ENCODE measurements at regions not wholly inside any gene's neighbourhood (a gene's known extent, or its start where the extent isn't known, plus 50 kb on each side); places are given as distances from the start of the nearest gene placed in this dataset.

DNA sequence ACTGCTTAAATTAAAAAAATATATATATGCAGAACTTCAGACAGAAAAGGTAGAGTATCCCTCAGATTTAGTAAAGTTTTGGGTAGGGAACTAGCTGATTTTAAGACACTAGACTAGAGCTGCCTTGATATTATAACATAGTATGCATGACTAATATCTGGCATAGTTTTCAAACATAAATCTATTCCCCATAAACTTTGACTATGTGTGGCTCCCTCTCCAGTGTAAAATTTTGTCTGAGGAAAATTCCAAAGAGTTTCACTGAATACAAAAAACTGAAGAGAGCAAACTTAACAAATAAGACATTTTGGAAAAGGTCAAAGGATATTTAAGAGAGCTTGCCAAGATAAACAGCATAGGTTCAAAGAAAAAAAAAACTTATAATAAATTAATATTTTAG, 66.2 kb upstream of the ZNF462 start:
- DNase-seq, result no peak

DNA sequence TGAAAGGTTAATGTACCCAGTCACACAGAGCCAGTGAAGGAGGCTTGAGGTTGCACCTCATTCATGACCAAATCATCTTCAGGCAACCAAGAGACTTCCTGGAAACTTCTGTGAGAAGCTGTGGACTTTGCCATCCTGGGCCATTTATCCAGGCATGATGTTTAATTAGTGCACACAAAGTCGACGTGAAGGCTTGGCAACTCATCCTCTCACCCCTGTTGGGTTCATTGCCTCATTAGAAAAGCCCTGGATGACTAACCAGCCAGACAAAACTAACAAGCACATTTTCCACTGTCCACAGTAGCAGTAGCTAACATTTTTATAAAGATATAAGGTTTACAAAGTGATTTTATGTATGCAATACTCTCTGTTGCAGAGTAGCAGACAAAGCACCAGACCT, 65.7 kb upstream of the ZNF462 start:
- DNase-seq, result no peak

DNA sequence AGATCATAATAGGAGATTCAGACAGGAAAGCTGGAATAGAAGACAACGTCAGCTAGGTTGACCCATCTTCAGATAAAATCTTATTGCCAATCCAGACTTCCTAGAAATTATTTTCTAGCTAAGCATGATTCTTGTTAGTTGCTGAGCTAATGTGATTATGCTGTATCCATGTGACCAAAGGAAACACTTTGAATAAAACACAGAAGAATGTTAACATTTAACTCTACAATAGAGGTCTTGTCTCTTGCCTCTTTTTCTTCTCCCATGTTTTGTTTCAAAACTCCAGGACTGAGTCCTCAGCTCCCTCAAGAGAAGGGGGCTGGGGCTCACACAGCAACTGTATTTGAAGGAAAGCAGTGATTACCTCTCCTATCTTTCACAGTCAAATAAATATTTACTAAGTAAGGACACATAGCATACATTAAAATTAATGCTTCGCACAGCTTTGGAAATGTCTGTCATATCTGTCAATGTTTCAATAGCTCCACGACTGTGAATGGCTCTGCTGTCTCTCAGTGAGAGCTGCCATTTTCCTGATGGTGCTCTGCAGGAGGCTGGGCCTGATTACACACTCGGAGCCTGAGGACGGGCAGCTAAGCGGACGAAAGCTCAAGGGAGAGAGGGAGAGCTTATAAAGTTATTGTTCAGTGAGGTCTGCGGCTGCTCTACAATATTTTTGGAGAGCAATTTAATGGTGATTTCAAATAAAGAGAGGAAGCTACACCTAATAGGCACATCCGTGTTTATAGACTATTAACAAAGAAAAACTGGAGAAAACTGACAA, 64.8 kb upstream of the ZNF462 start:
- DNase-seq, result no peak

- no peak for DNase-seq
These were observed 63.8 kb upstream of the ZNF462 start for GRCh38 chr9:106799152-106799551.

- no peak for DNase-seq
These were observed 62.2 kb upstream of the ZNF462 start for GRCh38 chr9:106800701-106801270.

DNA sequence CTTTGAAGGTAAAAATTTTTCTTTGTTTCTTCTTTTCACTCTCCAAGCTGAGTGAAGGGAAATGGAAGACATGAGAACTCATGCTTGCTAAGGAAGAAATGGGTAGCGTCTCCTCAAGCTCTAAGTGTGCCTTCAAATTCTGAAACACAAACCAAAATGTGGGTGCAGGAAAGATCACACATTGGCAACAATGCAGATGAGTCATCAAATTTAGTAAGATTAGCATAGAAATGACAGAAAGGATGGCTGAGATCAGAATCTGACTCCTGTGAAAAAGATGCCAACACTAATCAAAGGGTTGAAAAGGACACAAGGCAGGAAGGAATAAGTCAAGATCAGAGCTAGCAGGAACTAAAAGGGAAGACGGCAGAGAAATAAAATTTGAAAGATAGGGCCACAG, 61.1 kb upstream of the ZNF462 start:
- DNase-seq, result no peak

Data from activated CD4-positive, alpha-beta T cell treated with anti-CD3 and anti-CD28 coated beads, Interleukin-10, Interleukin-2, amounts not matched to agents 100 ng/mL and 50 ng/mL, durations not matched to agents 16 hours and 8 hours (primary cell).